ENCODE measurements at regions not wholly inside any gene's neighbourhood (a gene's known extent, or its start where the extent isn't known, plus 50 kb on each side); places are given as distances from the start of the nearest gene placed in this dataset.

DNA sequence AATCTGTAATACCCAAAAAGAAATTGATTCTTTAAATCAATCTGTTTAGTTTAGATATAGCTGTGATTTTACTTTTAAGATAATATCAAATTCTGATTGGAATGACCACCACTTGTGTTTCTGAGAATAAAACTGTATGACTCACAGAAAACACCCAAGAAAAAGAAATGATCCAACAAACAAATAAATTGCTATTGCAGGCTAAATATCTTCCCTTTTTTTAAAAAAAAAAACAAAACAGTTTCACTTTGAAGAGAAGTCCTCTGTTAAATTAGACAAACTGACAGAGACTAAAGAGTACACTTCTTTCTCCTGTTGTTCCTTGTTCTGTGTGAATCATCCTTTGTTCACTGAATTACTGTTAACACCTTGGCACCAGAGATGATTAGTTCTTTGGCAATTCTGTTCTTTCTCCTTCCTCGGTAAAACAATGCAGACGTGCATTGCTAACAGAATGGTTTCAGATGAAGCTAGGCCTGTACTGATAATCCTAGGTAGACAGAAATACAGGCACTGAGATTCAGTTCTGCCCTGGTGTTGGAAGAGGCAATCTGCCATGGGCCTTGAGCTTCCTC is 895.2 kb upstream of the CITED2 start:
- TF ChIP-seq, protein P1, sequence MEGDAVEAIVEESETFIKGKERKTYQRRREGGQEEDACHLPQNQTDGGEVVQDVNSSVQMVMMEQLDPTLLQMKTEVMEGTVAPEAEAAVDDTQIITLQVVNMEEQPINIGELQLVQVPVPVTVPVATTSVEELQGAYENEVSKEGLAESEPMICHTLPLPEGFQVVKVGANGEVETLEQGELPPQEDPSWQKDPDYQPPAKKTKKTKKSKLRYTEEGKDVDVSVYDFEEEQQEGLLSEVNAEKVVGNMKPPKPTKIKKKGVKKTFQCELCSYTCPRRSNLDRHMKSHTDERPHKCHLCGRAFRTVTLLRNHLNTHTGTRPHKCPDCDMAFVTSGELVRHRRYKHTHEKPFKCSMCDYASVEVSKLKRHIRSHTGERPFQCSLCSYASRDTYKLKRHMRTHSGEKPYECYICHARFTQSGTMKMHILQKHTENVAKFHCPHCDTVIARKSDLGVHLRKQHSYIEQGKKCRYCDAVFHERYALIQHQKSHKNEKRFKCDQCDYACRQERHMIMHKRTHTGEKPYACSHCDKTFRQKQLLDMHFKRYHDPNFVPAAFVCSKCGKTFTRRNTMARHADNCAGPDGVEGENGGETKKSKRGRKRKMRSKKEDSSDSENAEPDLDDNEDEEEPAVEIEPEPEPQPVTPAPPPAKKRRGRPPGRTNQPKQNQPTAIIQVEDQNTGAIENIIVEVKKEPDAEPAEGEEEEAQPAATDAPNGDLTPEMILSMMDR (IDR thresholded peaks at IDR 0.05; ENCODE audit: low read depth, low read length), result no peak
- TF ChIP-seq POLR2A (IDR thresholded peaks at IDR 0.05; ENCODE audit: extremely low read depth, insufficient read length), result no peak
- no peak for TF ChIP-seq MYC (IDR thresholded peaks at IDR 0.05; ENCODE audit: low read depth, low read length)
